Endothelial cell of umbilical vein (primary cell): ENCODE measurements at regions not wholly inside any gene's neighbourhood (a gene's known extent, or its start where the extent isn't known, plus 50 kb on each side); places are given as distances from the start of the nearest gene placed in this dataset.

ENCODE experiments used
- BruUV-seq: library from RNA; stranded (reverse); fragments of 400-500 nt; replicated peaks from 2 replicates; lab custom pipeline; 2021; lab: Mats Ljungman, UMichigan
- CTCF ChIA-PET: fragments of 300-600, 350-600 bp; sonication (Branson Sonifier 250); formaldehyde crosslinking; loops from one replicate; lab custom pipeline; 2021; ENCODE audit warnings: antibody characterized with exemption, inconsistent platforms; lab: Charles Lee
- POLR2A ChIA-PET: fragments of 300-600, 350-600 bp; sonication (Branson Sonifier 250); formaldehyde crosslinking; loops from one replicate; lab custom pipeline; 2021; ENCODE audit warnings: antibody characterized with exemption, inconsistent platforms; lab: Charles Lee
- DNase-seq: peaks from one replicate; pipeline ENCODE4 v3.0.0-alpha.2; 2011; ENCODE audit warnings: low read depth, low spot score
- FAIRE-seq: peaks from 2 replicates; lab custom pipeline; 2011; peaks lifted over from hg19 to GRCh38; lab: Jason Lieb, UNC
- H2AFZ ChIP-seq: 2 replicates; pipeline ENCODE4 v1.6.0; 2012; ENCODE audit warnings: low read depth, low read length, control low read depth, inconsistent platforms
- H3K27ac ChIP-seq: 2 replicates; pipeline ENCODE4 v1.5.1; 2011; ENCODE audit warnings: low read depth, mild to moderate bottlenecking, control low read depth, low read length, moderate library complexity; ENCODE audit not compliant: insufficient read depth
- H3K27me3 ChIP-seq, 2 experiments: 2 replicates each; pipeline versions ENCODE4 v1.6.0 to v1.6.1; 2011; ENCODE audit warnings: low read length in 2 of 2, mixed read lengths in 1 of 2; ENCODE audit not compliant: control insufficient read depth in 2 of 2, insufficient read depth in 2 of 2
- H3K36me3 ChIP-seq, 2 experiments: 2 replicates in 1 of 2; 3 replicates in 1 of 2; pipeline ENCODE4 v1.5.1; 2011; ENCODE audit warnings: low read length in 2 of 2, mild to moderate bottlenecking in 1 of 2, moderate library complexity in 1 of 2; ENCODE audit not compliant: control insufficient read depth in 2 of 2, insufficient read depth in 2 of 2; ENCODE audit errors: extremely low read depth in 1 of 2
- H3K4me1 ChIP-seq: 3 replicates; pipeline ENCODE4 v1.5.1; 2011; ENCODE audit warnings: mild to moderate bottlenecking, low read length; ENCODE audit not compliant: control insufficient read depth, insufficient read depth; ENCODE audit errors: extremely low read depth
- H3K4me2 ChIP-seq: 2 replicates; pipeline ENCODE4 v1.6.1; 2011; ENCODE audit warnings: low read length, control low read depth, mixed read lengths; ENCODE audit not compliant: insufficient read depth
- H3K4me3 ChIP-seq, 3 experiments: fragments of 200-600 bp in 1 of 3; sonication (generic), shearing (Covaris generic) in 1 of 3; replicated peaks in 1 of 3; 2 replicates each; pipeline ENCODE4 v1.5.1; 2011 to 2016; ENCODE audit warnings: control low read depth in 3 of 3, low read length in 3 of 3, mild to moderate bottlenecking in 2 of 3, inconsistent platforms in 1 of 3, low read depth in 1 of 3, moderate library complexity in 1 of 3; ENCODE audit not compliant: insufficient read depth in 1 of 3
- H3K79me2 ChIP-seq: 2 replicates; pipeline ENCODE4 v1.6.0; 2012; ENCODE audit warnings: low read length, inconsistent platforms; ENCODE audit not compliant: control insufficient read depth, insufficient read depth
- H3K9ac ChIP-seq: replicated peaks from 2 replicates; pipeline ENCODE3; 2011; ENCODE audit warnings: low read length, control low read depth; ENCODE audit not compliant: insufficient read depth; ENCODE audit errors: extremely low read depth
- H3K9me1 ChIP-seq: replicated peaks from 3 replicates; pipeline ENCODE4 v1.6.0; 2011; ENCODE audit warnings: mild to moderate bottlenecking, low read length; ENCODE audit not compliant: control insufficient read depth, insufficient read depth; ENCODE audit errors: extremely low read depth
- H3K9me3 ChIP-seq: replicated peaks from 2 replicates; pipeline ENCODE4 v1.5.1; 2012; ENCODE audit warnings: low read length, inconsistent platforms; ENCODE audit not compliant: control insufficient read depth, insufficient read depth
- H4K20me1 ChIP-seq: replicated peaks from 2 replicates; pipeline ENCODE3; 2011; ENCODE audit warnings: mild to moderate bottlenecking, low read length; ENCODE audit not compliant: control insufficient read depth, insufficient read depth; ENCODE audit errors: extremely low read depth
- EZH2 ChIP-seq: IDR thresholded peaks from 2 replicates; pipeline ENCODE4 v1.6.1; 2012; ENCODE audit warnings: borderline replicate concordance, low read depth, mild to moderate bottlenecking, moderate library complexity, low read length, inconsistent platforms; ENCODE audit not compliant: severe bottlenecking
- FOS ChIP-seq: IDR thresholded peaks from 2 replicates; pipeline ENCODE4 v1.6.1; 2011; ENCODE audit warnings: mild to moderate bottlenecking, low read length, moderate library complexity, borderline replicate concordance; ENCODE audit not compliant: insufficient read depth
- GATA2 ChIP-seq: IDR thresholded peaks from 2 replicates; pipeline ENCODE4 v1.7.0; 2011; ENCODE audit warnings: low read depth, mild to moderate bottlenecking, moderate library complexity, mixed read lengths, low read length; ENCODE audit not compliant: insufficient read length, insufficient read depth
- JUN ChIP-seq: IDR thresholded peaks from 2 replicates; pipeline ENCODE4 v1.6.1; 2011; ENCODE audit warnings: borderline replicate concordance, low read depth; ENCODE audit not compliant: insufficient read length, insufficient read depth
- MYC ChIP-seq: IDR thresholded peaks from one replicate; pipeline ENCODE4 v1.6.1; 2011; ENCODE audit warnings: mild to moderate bottlenecking, low read depth, low read length
- POLR2A ChIP-seq: IDR thresholded peaks from 2 replicates; pipeline ENCODE4 v1.6.1; 2012; ENCODE audit warnings: low read depth, mild to moderate bottlenecking, control low read depth, low read length
- POLR2AphosphoS5 ChIP-seq: IDR thresholded peaks from 2 replicates; pipeline ENCODE4 v1.6.1; 2012; ENCODE audit warnings: low read depth, mild to moderate bottlenecking, control low read depth, low read length, moderate library complexity; ENCODE audit not compliant: insufficient read depth
- dilution Hi-C: fragments of 300-500 bp; cut with MboI; formaldehyde crosslinking; loops from one replicate; pipeline ENCODE4 v1.15.0; 2019; ENCODE audit warnings: low sequenced_read_pairs; ENCODE audit not compliant: extremely low pct_ligation_motif_present
- intact Hi-C: fragments of 100-400 bp; cut with micrococcal nuclease; formaldehyde crosslinking; loops from one replicate; pipeline ENCODE4 v1.10.0; 2022
- TF ChIP-seq, protein P1 (sequence below), 2 donors: IDR thresholded peaks; 1 replicate in 1 of 2; 2 replicates in 1 of 2; pipeline ENCODE4 v1.5.1; 2011; ENCODE audit warnings: low read length in 2 of 2, mild to moderate bottlenecking in 2 of 2, moderate library complexity in 2 of 2, control low read depth in 1 of 2, inconsistent platforms in 1 of 2, low read depth in 1 of 2; ENCODE audit not compliant: insufficient read depth in 1 of 2; ENCODE audit errors: extremely low read depth in 1 of 2
- TF ChIP-seq, protein P2 (sequence below): IDR thresholded peaks from 2 replicates; pipeline ENCODE4 v1.6.1; 2011; ENCODE audit not compliant: insufficient read depth, insufficient read length

- Histone ChIP-seq H3K27me3 (no peaks in the 10 kb centered on the region), H3K4me3 (no peak overlapping the region), H3K9me1 (no peaks in the 10 kb centered on the region), H3K4me1 (no peaks in the 10 kb centered on the region), H3K79me2 (no peaks in the 10 kb centered on the region), H3K4me2 (no peak overlapping the region), H2AFZ (no peak overlapping the region), H3K9me3 (no peaks in the 10 kb centered on the region), H3K27ac (no peak overlapping the region), H3K36me3 (no peaks in the 10 kb centered on the region), H4K20me1 (no peaks in the 10 kb centered on the region), H3K9ac (no peak overlapping the region)
- FAIRE-seq: no peak
- dilution Hi-C loops: no loop called here
- POLR2A ChIA-PET: no interaction called here
- no peak for DNase-seq
- TF ChIP-seq FOS: no peak
- TF ChIP-seq, protein P1, sequence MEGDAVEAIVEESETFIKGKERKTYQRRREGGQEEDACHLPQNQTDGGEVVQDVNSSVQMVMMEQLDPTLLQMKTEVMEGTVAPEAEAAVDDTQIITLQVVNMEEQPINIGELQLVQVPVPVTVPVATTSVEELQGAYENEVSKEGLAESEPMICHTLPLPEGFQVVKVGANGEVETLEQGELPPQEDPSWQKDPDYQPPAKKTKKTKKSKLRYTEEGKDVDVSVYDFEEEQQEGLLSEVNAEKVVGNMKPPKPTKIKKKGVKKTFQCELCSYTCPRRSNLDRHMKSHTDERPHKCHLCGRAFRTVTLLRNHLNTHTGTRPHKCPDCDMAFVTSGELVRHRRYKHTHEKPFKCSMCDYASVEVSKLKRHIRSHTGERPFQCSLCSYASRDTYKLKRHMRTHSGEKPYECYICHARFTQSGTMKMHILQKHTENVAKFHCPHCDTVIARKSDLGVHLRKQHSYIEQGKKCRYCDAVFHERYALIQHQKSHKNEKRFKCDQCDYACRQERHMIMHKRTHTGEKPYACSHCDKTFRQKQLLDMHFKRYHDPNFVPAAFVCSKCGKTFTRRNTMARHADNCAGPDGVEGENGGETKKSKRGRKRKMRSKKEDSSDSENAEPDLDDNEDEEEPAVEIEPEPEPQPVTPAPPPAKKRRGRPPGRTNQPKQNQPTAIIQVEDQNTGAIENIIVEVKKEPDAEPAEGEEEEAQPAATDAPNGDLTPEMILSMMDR (IDR thresholded peaks at IDR 0.05; ENCODE audit: extremely low read depth in 1 of 2, insufficient read depth in 1 of 2, low read depth in 1 of 2, low read length in 2 of 2): no peak
- no peak for TF ChIP-seq JUN
- TF ChIP-seq POLR2AphosphoS5: no peak
- no peak for TF ChIP-seq MYC
- no peak for TF ChIP-seq POLR2A
- TF ChIP-seq EZH2: no peak
- TF ChIP-seq, protein P2, sequence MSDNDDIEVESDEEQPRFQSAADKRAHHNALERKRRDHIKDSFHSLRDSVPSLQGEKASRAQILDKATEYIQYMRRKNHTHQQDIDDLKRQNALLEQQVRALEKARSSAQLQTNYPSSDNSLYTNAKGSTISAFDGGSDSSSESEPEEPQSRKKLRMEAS: no peak
- no peak for TF ChIP-seq GATA2
- CTCF ChIA-PET: no interaction called here
- no TSS peak for BruUV-seq
- intact Hi-C loops: no loop called here
Observed at GRCh38 chr6:106862858-106863257, 111.7 kb downstream of the CD24 start.
